ENCODE measurements at regions not wholly inside any gene's neighbourhood (a gene's known extent, or its start where the extent isn't known, plus 50 kb on each side); places are given as distances from the start of the nearest gene placed in this dataset.

DNA sequence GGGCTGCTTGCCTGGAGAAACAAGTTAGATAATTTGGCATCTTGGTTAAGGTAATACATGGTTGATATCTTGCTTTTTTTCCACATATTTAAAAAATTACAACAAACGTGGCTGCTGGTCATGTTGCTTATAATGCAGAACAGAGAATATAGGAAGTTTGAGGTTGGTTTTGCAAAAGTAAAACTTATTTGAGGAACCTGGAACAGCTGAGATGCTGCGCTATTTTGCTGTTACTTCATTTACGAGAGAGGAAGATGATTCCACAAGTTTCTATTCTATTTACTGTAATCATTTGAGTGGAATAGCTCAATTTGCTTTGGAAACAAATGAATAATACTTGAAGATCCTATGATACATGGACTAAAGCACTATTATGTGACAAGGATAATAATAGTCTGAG is 118.9 kb downstream of the TMA16 start:
- ChIA-PET POLR2A (no interaction called here), CTCF (no interaction called here)
- no peak for DNase-seq (ENCODE audit: extremely low spot score)

DNA sequence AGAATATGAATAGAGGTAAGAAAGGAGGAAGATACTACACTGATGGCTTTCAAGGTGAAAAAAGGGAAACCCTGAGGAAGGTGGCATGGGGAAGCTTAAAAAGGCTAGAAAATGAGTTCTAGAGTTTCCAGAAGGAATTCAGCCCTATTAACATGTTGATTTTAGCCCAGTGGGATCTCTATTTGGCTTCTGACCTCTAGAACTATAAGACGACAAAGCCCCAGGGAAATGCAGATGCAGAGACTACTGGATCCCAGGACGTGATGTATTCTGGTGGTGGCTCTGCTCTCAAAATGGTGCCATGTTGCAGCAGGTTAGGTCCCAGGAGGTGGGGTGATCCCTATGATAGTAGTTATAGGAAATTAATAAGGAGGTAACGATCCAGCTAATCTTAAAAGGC is 120.4 kb downstream of the TMA16 start:
- no peak for DNase-seq (ENCODE audit: extremely low spot score)
- CTCF ChIA-PET, result no interaction called here
- POLR2A ChIA-PET, result no interaction called here
- TF ChIP-seq, protein P1, sequence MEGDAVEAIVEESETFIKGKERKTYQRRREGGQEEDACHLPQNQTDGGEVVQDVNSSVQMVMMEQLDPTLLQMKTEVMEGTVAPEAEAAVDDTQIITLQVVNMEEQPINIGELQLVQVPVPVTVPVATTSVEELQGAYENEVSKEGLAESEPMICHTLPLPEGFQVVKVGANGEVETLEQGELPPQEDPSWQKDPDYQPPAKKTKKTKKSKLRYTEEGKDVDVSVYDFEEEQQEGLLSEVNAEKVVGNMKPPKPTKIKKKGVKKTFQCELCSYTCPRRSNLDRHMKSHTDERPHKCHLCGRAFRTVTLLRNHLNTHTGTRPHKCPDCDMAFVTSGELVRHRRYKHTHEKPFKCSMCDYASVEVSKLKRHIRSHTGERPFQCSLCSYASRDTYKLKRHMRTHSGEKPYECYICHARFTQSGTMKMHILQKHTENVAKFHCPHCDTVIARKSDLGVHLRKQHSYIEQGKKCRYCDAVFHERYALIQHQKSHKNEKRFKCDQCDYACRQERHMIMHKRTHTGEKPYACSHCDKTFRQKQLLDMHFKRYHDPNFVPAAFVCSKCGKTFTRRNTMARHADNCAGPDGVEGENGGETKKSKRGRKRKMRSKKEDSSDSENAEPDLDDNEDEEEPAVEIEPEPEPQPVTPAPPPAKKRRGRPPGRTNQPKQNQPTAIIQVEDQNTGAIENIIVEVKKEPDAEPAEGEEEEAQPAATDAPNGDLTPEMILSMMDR (IDR thresholded peaks at IDR 0.05; ENCODE audit: control extremely low read depth, extremely low read depth, low read depth, missing control alignments), result no peak

More for the DNA sequence above, 118.9 kb downstream of the TMA16 start:
- TF ChIP-seq, protein P1 (IDR thresholded peaks at IDR 0.05; ENCODE audit: control extremely low read depth, extremely low read depth, low read depth, missing control alignments), result no peak

DNA sequence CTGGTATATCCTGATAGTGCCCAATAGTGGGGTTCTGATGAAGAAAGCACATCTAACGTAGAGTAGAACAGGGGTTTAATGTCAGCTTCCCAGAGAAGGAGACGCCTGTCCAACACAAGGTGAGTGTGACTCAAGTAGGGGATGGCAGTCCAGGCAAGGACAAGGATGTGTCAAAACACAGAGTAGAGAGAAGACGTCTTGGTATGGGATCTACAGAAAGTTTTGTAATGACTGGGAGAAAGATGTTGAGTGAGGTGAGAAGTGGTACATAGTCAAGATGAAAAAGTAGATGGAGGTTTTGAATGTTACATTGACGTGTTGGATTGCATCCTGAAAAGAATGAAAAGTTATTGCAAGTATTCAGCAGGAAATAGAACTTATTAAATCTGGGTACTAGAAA is 124.4 kb downstream of the TMA16 start:
- TF ChIP-seq, protein P1 (IDR thresholded peaks at IDR 0.05; ENCODE audit: control extremely low read depth, extremely low read depth, low read depth, missing control alignments), result no peak
- DNase-seq (ENCODE audit: extremely low spot score), result no peak
- ChIA-PET POLR2A (no interaction called here), CTCF (interaction anchor here (0.9 kb wide), 1 partner anchor 12 kb away, joined by 3 read pairs; no protein-coding TSS in a partner anchor)

DNA sequence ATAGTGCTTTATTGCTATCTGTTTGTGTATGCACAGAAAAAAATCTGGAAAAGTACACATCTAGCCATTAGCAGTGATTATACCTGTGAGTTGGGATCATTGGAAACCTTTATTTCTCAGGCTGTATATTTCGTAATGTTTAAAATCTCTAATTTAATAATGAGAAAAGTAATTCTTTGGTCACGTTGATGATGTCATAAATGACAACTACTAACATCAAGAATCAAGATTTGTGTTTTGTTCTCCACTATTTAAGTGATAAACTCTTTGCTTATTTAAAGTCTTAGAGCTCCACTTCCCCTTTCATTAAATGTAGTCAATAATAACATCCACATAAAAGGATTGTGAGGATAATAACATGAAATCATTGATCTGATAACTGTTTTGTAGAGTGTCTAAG is 126.2 kb downstream of the TMA16 start:
- DNase-seq (ENCODE audit: extremely low spot score), result no peak
- ChIA-PET POLR2A (no interaction called here), CTCF (interaction anchor here (1.0 kb wide), 1 partner anchor 10 kb away, joined by 3 read pairs; no protein-coding TSS in a partner anchor)
- TF ChIP-seq, protein P1 (IDR thresholded peaks at IDR 0.05; ENCODE audit: control extremely low read depth, extremely low read depth, low read depth, missing control alignments), result no peak

DNA sequence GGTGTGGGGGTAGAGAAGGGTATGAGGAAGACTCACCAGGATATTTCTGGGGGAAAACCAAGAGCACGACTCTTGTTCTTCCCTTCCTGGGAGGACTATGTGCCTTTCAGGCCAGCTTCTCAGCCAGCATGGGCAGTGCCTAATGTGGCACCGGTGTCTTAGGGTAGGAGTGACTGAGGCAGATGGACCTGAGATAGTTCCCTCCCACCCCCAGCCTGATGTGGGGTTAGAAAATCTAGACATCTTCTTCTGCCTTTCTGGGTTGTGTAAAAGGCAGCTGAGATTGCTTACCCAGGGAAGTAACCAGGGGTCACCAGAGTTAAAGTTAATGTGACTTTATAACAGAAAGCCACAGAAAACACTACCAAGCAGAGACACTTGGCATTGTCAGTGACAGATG is 127.3 kb downstream of the TMA16 start:
- TF ChIP-seq, protein P1 (IDR thresholded peaks at IDR 0.05; ENCODE audit: control extremely low read depth, extremely low read depth, low read depth, missing control alignments), result no peak
- DNase-seq (ENCODE audit: extremely low spot score), result no peak
- ChIA-PET POLR2A (no interaction called here), CTCF (interaction anchor here (1.0 kb wide), 1 partner anchor 11 kb away, joined by 3 read pairs; no protein-coding TSS in a partner anchor)

DNA sequence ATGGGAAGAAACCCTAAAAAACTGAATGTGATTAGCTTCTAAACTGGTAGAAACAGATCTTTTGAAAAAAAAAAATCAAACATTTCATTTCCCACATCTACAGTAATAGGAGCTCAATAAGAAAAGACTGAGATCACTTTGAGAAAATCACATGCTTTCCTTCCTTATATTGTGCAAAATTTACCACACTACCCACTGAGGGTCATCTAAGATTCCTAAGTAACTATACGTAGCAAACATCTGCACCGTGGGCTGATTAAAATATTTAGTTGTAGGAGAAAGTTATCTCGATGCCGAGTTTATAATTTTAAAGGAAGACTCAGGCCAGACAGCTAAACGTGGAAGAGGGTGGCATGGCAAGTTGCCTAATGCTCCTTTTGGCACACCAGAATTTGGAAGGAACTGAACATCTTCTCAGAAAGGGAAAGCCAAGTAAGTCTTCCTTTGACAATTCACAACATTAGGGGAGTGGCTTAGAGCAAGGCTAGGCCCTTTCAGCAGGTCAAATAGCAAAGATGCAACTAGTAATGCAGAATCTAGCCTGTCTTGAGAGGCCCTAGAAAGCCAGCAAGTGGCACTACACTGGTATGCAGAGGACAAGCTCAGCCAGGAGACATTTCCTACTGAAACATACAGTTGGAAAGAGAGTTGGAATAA is 128.0 kb downstream of the TMA16 start:
- DNase-seq (ENCODE audit: extremely low spot score), result no peak
- TF ChIP-seq, protein P1 (IDR thresholded peaks at IDR 0.05; ENCODE audit: control extremely low read depth, extremely low read depth, low read depth, missing control alignments), result no peak
- ChIA-PET CTCF (interaction anchor here (1.2 kb wide), 1 partner anchor 20 kb away, joined by 3 read pairs; no protein-coding TSS in a partner anchor), POLR2A (no interaction called here)

Data from GM10248 (cell line).